HCT116 (cell line): ENCODE measurements at regions not wholly inside any gene's neighbourhood (a gene's known extent, or its start where the extent isn't known, plus 50 kb on each side); places are given as distances from the start of the nearest gene placed in this dataset.

Experiments
- ATAC-seq: fragments of 200-7000 bp; cut with Tn5 transposase; 2 replicates; pipeline ENCODE4 v1.9.1; 2020; ENCODE audit warnings: mild to moderate bottlenecking, moderate library complexity
- BruUV-seq: library from RNA; stranded (reverse); fragments of 400-500 nt; replicated peaks from 2 replicates; lab custom pipeline; 2021; lab: Mats Ljungman, UMichigan
- CTCF ChIA-PET: fragments of 300-600 bp; sonication (Branson Sonifier 250); formaldehyde crosslinking; loops from one replicate; lab custom pipeline; 2021; ENCODE audit warnings: antibody characterized with exemption; lab: Charles Lee
- POLR2A ChIA-PET: fragments of 300-600, 350-600 bp; sonication (Branson Sonifier 250); formaldehyde crosslinking; loops from one replicate; lab custom pipeline; 2021; ENCODE audit warnings: antibody characterized with exemption; lab: Charles Lee
- RAD21 ChIA-PET, 2 experiments: fragments of 300-600 bp; sonication (Branson Sonifier 250); formaldehyde crosslinking; loops; one replicate each; lab custom pipeline; 2023; ENCODE audit warnings: low total read pairs in 2 of 2; ENCODE audit not compliant: uncharacterized antibody in 2 of 2, unreplicated experiment in 2 of 2, low non-redundant PET in 1 of 2; lab: Charles Lee
- DNase-seq: peaks from one replicate; pipeline ENCODE4 v3.0.0-alpha.2; 2010; ENCODE audit warnings: low read depth, low spot score
- H2AFZ ChIP-seq: fragments of 200-600 bp; shearing (Covaris generic), sonication (generic); 2 replicates; pipeline ENCODE4 v1.6.1; 2017; ENCODE audit warnings: low read depth, mixed run types, mixed read lengths, antibody characterized with exemption, low read length; ENCODE audit not compliant: poor library complexity, severe bottlenecking
- H3K27ac ChIP-seq: 2 replicates; pipeline ENCODE4 v1.5.1; 2012; ENCODE audit warnings: low read depth, low read length
- H3K27me3 ChIP-seq: fragments of 200-600 bp; sonication (generic); 2 replicates; pipeline ENCODE4 v1.6.1; 2016; ENCODE audit warnings: mixed run types, low read length, mixed read lengths; ENCODE audit not compliant: insufficient read depth
- H3K36me3 ChIP-seq, 2 experiments: fragments of 200-500 bp in 1 of 2; fragments of 200-600 bp in 1 of 2; sonication (Bioruptor generic) in 1 of 2; sonication (generic) in 1 of 2; 2 replicates each; pipeline versions ENCODE4 v1.5.1 to v1.6.1; 2014 to 2016; ENCODE audit warnings: low read length in 2 of 2, inconsistent platforms in 1 of 2, mixed read lengths in 1 of 2, mixed run types in 1 of 2; ENCODE audit not compliant: insufficient read depth in 2 of 2, control insufficient read depth in 1 of 2
- H3K4me1 ChIP-seq, 2 experiments: fragments of 200-600 bp in 1 of 2; sonication (generic) in 1 of 2; 2 replicates each; pipeline versions ENCODE4 v1.5.1 to v1.6.1; 2012 to 2017; ENCODE audit warnings: low read length in 2 of 2, inconsistent platforms in 1 of 2, mild to moderate bottlenecking in 1 of 2, mixed read lengths in 1 of 2, mixed run types in 1 of 2, moderate library complexity in 1 of 2; ENCODE audit not compliant: insufficient read depth in 2 of 2, control insufficient read depth in 1 of 2
- H3K4me2 ChIP-seq: fragments of 200-600 bp; sonication (generic); 2 replicates; pipeline ENCODE4 v1.6.1; 2017; ENCODE audit warnings: mixed run types, low read length, mixed read lengths
- H3K4me3 ChIP-seq, 2 experiments: fragments of 200-600 bp in 1 of 2; sonication (generic) in 1 of 2; replicated peaks in 1 of 2; 2 replicates each; pipeline ENCODE4 v1.5.1; 2011 to 2016; ENCODE audit warnings: low read length in 2 of 2, control low read depth in 1 of 2, low read depth in 1 of 2, mild to moderate bottlenecking in 1 of 2, mixed read lengths in 1 of 2, mixed run types in 1 of 2
- H3K79me2 ChIP-seq: fragments of 200-600 bp; sonication (generic); 2 replicates; pipeline ENCODE4 v1.6.1; 2017; ENCODE audit warnings: mild to moderate bottlenecking, mixed run types, low read length, moderate library complexity, mixed read lengths; ENCODE audit not compliant: insufficient read depth
- H3K9ac ChIP-seq: fragments of 200-600 bp; sonication (generic); 2 replicates; pipeline ENCODE4 v1.6.1; 2016; ENCODE audit warnings: low read length, mixed read lengths
- H3K9me2 ChIP-seq: fragments of 200-600 bp; sonication (generic), shearing (Covaris generic); 2 replicates; pipeline ENCODE4 v1.6.1; 2017; ENCODE audit warnings: mixed run types, mild to moderate bottlenecking, moderate library complexity; ENCODE audit not compliant: insufficient read depth
- H3K9me3 ChIP-seq, 2 experiments: fragments of 200-500 bp in 1 of 2; fragments of 200-600 bp in 1 of 2; sonication (Bioruptor generic) in 1 of 2; sonication (generic) in 1 of 2; 2 replicates each; pipeline ENCODE4 v1.6.1; 2014 to 2017; ENCODE audit warnings: low read length in 2 of 2, mixed read lengths in 2 of 2, inconsistent platforms in 1 of 2, low read depth in 1 of 2, mild to moderate bottlenecking in 1 of 2, mixed run types in 1 of 2, moderate library complexity in 1 of 2; ENCODE audit not compliant: control insufficient read depth in 1 of 2, insufficient read depth in 1 of 2
- H4K20me1 ChIP-seq: fragments of 200-600 bp; sonication (generic), shearing (Covaris generic); 2 replicates; pipeline ENCODE4 v1.6.1; 2017; ENCODE audit warnings: mixed run types, mild to moderate bottlenecking, moderate library complexity; ENCODE audit not compliant: insufficient read depth
- ATF3 ChIP-seq: IDR thresholded peaks from 2 replicates; pipeline ENCODE4 v1.6.1; 2012
- CBX3 ChIP-seq: IDR thresholded peaks from 2 replicates; pipeline ENCODE4 v1.6.1; 2012; ENCODE audit warnings: low read depth
- CTCF ChIP-seq, 3 experiments: fragments of 200-600 bp in 1 of 3; sonication (generic) in 1 of 3; IDR thresholded peaks in 2 of 3; conservative IDR thresholded peaks in 1 of 3; 2 replicates each; pipeline ENCODE4 v1.5.1; 2012 to 2017; ENCODE audit warnings: low read depth in 2 of 3, low read length in 2 of 3, antibody characterized with exemption in 1 of 3, borderline replicate concordance in 1 of 3, control low read depth in 1 of 3, mild to moderate bottlenecking in 1 of 3, mixed read lengths in 1 of 3, mixed run types in 1 of 3, moderate library complexity in 1 of 3; ENCODE audit not compliant: insufficient read depth in 1 of 3
- EGR1 ChIP-seq: IDR thresholded peaks from 2 replicates; pipeline ENCODE4 v1.6.1; 2012; ENCODE audit warnings: low read depth
- ELF1 ChIP-seq: IDR thresholded peaks from 2 replicates; pipeline ENCODE4 v1.6.1; 2012; ENCODE audit warnings: low read depth, borderline replicate concordance
- EZH2 ChIP-seq: fragments of 200-600 bp; sonication (generic); IDR thresholded peaks from 2 replicates; pipeline ENCODE4 v1.6.1; 2017; ENCODE audit warnings: antibody characterized with exemption, mixed run types
- EZH2phosphoT487 ChIP-seq: fragments of 200-600 bp; IDR thresholded peaks from 2 replicates; pipeline ENCODE4 v1.6.1; 2018; ENCODE audit warnings: antibody characterized with exemption, borderline replicate concordance
- FOSL1 ChIP-seq: IDR thresholded peaks from 2 replicates; pipeline ENCODE4 v1.6.1; 2012; ENCODE audit warnings: low read depth
- MAX ChIP-seq: IDR thresholded peaks from 2 replicates; pipeline ENCODE4 v1.6.1; 2012
- POLR2A ChIP-seq: IDR thresholded peaks from 2 replicates; pipeline ENCODE4 v1.7.0; 2011; ENCODE audit warnings: borderline replicate concordance; ENCODE audit not compliant: insufficient read depth, insufficient read length; ENCODE audit errors: extremely low read depth
- POLR2AphosphoS5 ChIP-seq: IDR thresholded peaks from 2 replicates; pipeline ENCODE4 v1.6.1; 2011; ENCODE audit warnings: mild to moderate bottlenecking, low read depth, low read length, moderate library complexity
- RAD21 ChIP-seq: IDR thresholded peaks from 2 replicates; pipeline ENCODE4 v1.6.1; 2012; ENCODE audit warnings: low read depth, mild to moderate bottlenecking
- REST ChIP-seq: IDR thresholded peaks from 2 replicates; pipeline ENCODE4 v1.6.1; 2012; ENCODE audit warnings: low read depth
- SIN3A ChIP-seq: IDR thresholded peaks from 2 replicates; pipeline ENCODE4 v1.6.1; 2012; ENCODE audit warnings: low read depth
- SRF ChIP-seq: IDR thresholded peaks from 2 replicates; pipeline ENCODE4 v1.6.1; 2012; ENCODE audit warnings: low read depth
- TCF7L2 ChIP-seq: IDR thresholded peaks from 2 replicates; pipeline ENCODE4 v1.7.0; 2011; ENCODE audit warnings: borderline replicate concordance, inconsistent platforms; ENCODE audit not compliant: insufficient read depth, insufficient read length; ENCODE audit errors: extremely low read depth
- YY1 ChIP-seq: IDR thresholded peaks from 2 replicates; pipeline ENCODE4 v1.6.1; 2011; ENCODE audit warnings: low read length, low read depth, moderate library complexity, mild to moderate bottlenecking; ENCODE audit not compliant: insufficient replicate concordance; ENCODE audit errors: extremely low read depth
- ZFX ChIP-seq: fragments of 450-650 bp; IDR thresholded peaks from 2 replicates; pipeline ENCODE4 v1.6.1; 2017
- intact Hi-C: fragments of 100-400 bp; cut with micrococcal nuclease; formaldehyde crosslinking; loops from 2 replicates; pipeline ENCODE4 v1.10.0; 2022

GRCh38 chr2:16228471-16228870, 288.1 kb downstream of the MYCN start (continued):
- TF ChIP-seq POLR2A = no peak
- TF ChIP-seq ELF1 = no peak

- H3K27ac ChIP-seq = no peak overlapping the region
- H3K79me2 ChIP-seq = no peaks in the 10 kb centered on the region
- H3K9me3 ChIP-seq = no peaks in the 10 kb centered on the region
- DNase-seq = no peak
- no peaks in the 10 kb centered on the region for H3K4me1 ChIP-seq
- TF ChIP-seq CTCF (IDR thresholded peaks at IDR 0.05 in 2 of 3, conservative IDR thresholded peaks at IDR 0.05 in 1 of 3; ENCODE audit: borderline replicate concordance in 1 of 3, insufficient read depth in 1 of 3, low read depth in 2 of 3, low read length in 2 of 3) = no peak
- no peak for TF ChIP-seq REST
- TF ChIP-seq MAX = no peak
- TF ChIP-seq ATF3 = no peak
- TF ChIP-seq POLR2AphosphoS5 = no peak
- TF ChIP-seq CBX3 = no peak
- no peak for TF ChIP-seq FOSL1
- TF ChIP-seq SIN3A = no peak
- TF ChIP-seq EZH2phosphoT487 = no peak
- TF ChIP-seq RAD21 = no peak
- TF ChIP-seq SRF = no peak
- TF ChIP-seq YY1 = no peak
- TF ChIP-seq EZH2 = no peak
- no peak for TF ChIP-seq TCF7L2
- no peak for TF ChIP-seq POLR2A
- TF ChIP-seq EGR1 = no peak
- TF ChIP-seq ZFX = no peak
- no peaks in the 10 kb centered on the region for H3K27me3 ChIP-seq
- ChIA-PET POLR2A (no interaction called here), RAD21 (no interaction called here), CTCF (no interaction called here)
- H3K36me3 ChIP-seq = no peaks in the 10 kb centered on the region
- H3K4me2 ChIP-seq = no peak overlapping the region
- no peak overlapping the region for H3K4me3 ChIP-seq
- no peak overlapping the region for H3K9ac ChIP-seq
- ATAC-seq = no peak
- intact Hi-C loops = no loop called here
- no TSS peak for BruUV-seq
- H2AFZ ChIP-seq = no peak overlapping the region
- H4K20me1 ChIP-seq = no peaks in the 10 kb centered on the region
- H3K9me2 ChIP-seq = no peaks in the 10 kb centered on the region
Measured at GRCh38 chr2:16227811-16228462, 287.6 kb downstream of the MYCN start.
